Liver (tissue), 8 donors: ENCODE measurements at regions not wholly inside any gene's neighbourhood (a gene's known extent, or its start where the extent isn't known, plus 50 kb on each side); places are given as distances from the start of the nearest gene placed in this dataset.

Experiments
- DNase-seq: peaks from one replicate; pipeline ENCODE4 v3.0.0-alpha.2; 2017; ENCODE audit warnings: low spot score
- H3K27ac ChIP-seq, 2 donors: one replicate each; pipeline ENCODE4 v1.7.0; 2013; ENCODE audit warnings: inconsistent platforms in 2 of 2, low read length in 2 of 2, control low read depth in 1 of 2, low read depth in 1 of 2, mild to moderate bottlenecking in 1 of 2
- H3K27me3 ChIP-seq, 4 donors: one replicate each; pipeline versions ENCODE4 v1.6.1 to v1.7.0; 2013; ENCODE audit warnings: low read length in 3 of 4, inconsistent platforms in 1 of 4, mild to moderate bottlenecking in 1 of 4, moderate library complexity in 1 of 4; ENCODE audit not compliant: control insufficient read depth in 4 of 4, insufficient read depth in 4 of 4
- H3K36me3 ChIP-seq, 4 donors: one replicate each; pipeline versions ENCODE4 v1.6.1 to v1.7.0; 2013; ENCODE audit warnings: low read length in 3 of 4, mild to moderate bottlenecking in 3 of 4, low read depth in 1 of 4, moderate library complexity in 1 of 4; ENCODE audit not compliant: control insufficient read depth in 4 of 4, insufficient read depth in 3 of 4
- H3K4me1 ChIP-seq, 4 donors: one replicate each; pipeline versions ENCODE4 v1.6.1 to v1.7.0; 2013; ENCODE audit warnings: low read length in 3 of 4, mild to moderate bottlenecking in 3 of 4, moderate library complexity in 1 of 4; ENCODE audit not compliant: control insufficient read depth in 4 of 4, insufficient read depth in 4 of 4
- H3K4me3 ChIP-seq, 3 donors: one replicate each; pipeline versions ENCODE4 v1.6.1 to v1.7.0; 2013; ENCODE audit warnings: low read length in 3 of 3, control low read depth in 1 of 3, low read depth in 1 of 3, mild to moderate bottlenecking in 1 of 3
- H3K9ac ChIP-seq, 2 donors: one replicate each; pipeline ENCODE4 v1.7.0; 2013; ENCODE audit warnings: low read length in 2 of 2, mild to moderate bottlenecking in 2 of 2, moderate library complexity in 2 of 2, control low read depth in 1 of 2, low read depth in 1 of 2
- H3K9me3 ChIP-seq, 4 donors: one replicate each; pipeline versions ENCODE4 v1.6.1 to v1.7.0; 2013; ENCODE audit warnings: low read length in 3 of 4; ENCODE audit not compliant: control insufficient read depth in 4 of 4
- ATF3 ChIP-seq: IDR thresholded peaks from 2 replicates; pipeline ENCODE4 v1.6.1; 2016; ENCODE audit warnings: antibody characterized with exemption
- CTCF ChIP-seq: fragments of 150-350 bp; IDR thresholded peaks from 2 replicates; pipeline ENCODE4 v1.5.1; 2017; ENCODE audit warnings: improper control_type of control experiment, low read depth, low read length; ENCODE audit not compliant: missing input control
- EGR1 ChIP-seq, 2 donors: IDR thresholded peaks; 2 replicates each; pipeline ENCODE4 v1.6.1; 2016 to 2018; ENCODE audit warnings: antibody characterized with exemption in 2 of 2, low read depth in 2 of 2
- FOXA2 ChIP-seq: IDR thresholded peaks from 2 replicates; pipeline ENCODE4 v1.6.1; 2016; ENCODE audit warnings: antibody characterized with exemption
- MAX ChIP-seq: IDR thresholded peaks from 2 replicates; pipeline ENCODE4 v1.6.1; 2016; ENCODE audit warnings: antibody characterized with exemption
- NR2F2 ChIP-seq: IDR thresholded peaks from 2 replicates; pipeline ENCODE4 v1.6.1; 2016; ENCODE audit warnings: antibody characterized with exemption
- REST ChIP-seq: IDR thresholded peaks from 2 replicates; pipeline ENCODE4 v1.6.1; 2016; ENCODE audit warnings: antibody characterized with exemption, mild to moderate bottlenecking
- TAF1 ChIP-seq: conservative IDR thresholded peaks from 2 replicates; pipeline ENCODE4 v1.6.1; 2016; ENCODE audit warnings: antibody characterized with exemption, mild to moderate bottlenecking
- WGBS: extraction: QIAGEN DNeasy Blood & Tissue Kit; methylation state at CpG from one replicate; pipeline ENCODE4 v1.1.7; 2013; 5-methylcytosine and 5-hydroxymethylcytosine counted together
- TF ChIP-seq, protein P1 (sequence below): IDR thresholded peaks from 2 replicates; pipeline ENCODE4 v1.6.1; 2016; ENCODE audit warnings: antibody characterized with exemption
- donor health status: healthy.
- donor health status: healthy.
- donor health status: healthy.
- donor health status: healthy.
- donor health status: healthy.

DNA sequence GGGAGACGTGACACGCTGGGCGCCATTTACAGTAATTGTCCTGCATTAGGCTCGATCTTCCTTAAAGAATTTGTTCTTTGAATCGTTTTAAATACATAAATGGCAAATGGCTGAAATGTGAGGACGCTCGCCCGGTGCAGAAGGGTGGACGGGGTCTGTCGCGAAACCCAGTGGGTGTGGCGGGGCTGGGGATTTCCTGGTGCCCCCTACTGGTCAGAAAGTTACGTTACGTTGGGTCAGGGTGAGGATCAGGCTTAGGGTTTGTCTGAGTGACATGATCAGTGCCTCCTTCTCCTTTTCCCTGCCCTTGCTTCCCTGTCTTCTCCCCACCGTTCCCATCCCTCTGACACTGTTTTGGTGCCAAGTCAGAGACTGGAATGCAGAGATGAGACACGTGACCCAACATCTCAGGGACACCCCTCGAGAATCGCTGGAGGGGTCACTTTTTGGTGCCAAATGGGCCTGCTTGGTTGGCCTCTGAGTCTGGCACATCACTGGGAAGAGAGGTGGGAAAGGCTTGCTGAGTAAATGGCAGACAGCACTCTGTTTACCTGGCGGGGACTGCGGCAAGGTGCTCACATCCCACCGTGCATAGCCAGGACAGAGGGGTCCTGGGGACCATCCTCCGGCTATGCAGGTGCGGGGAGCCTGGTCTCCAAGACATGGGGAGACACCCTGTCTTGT, 1107.6 kb downstream of the BRD1 start (continued):
- TF ChIP-seq, protein P1, sequence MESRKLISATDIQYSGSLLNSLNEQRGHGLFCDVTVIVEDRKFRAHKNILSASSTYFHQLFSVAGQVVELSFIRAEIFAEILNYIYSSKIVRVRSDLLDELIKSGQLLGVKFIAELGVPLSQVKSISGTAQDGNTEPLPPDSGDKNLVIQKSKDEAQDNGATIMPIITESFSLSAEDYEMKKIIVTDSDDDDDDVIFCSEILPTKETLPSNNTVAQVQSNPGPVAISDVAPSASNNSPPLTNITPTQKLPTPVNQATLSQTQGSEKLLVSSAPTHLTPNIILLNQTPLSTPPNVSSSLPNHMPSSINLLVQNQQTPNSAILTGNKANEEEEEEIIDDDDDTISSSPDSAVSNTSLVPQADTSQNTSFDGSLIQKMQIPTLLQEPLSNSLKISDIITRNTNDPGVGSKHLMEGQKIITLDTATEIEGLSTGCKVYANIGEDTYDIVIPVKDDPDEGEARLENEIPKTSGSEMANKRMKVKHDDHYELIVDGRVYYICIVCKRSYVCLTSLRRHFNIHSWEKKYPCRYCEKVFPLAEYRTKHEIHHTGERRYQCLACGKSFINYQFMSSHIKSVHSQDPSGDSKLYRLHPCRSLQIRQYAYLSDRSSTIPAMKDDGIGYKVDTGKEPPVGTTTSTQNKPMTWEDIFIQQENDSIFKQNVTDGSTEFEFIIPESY, result no peak
- TF ChIP-seq MAX (no peak), ATF3 (no peak)

DNA sequence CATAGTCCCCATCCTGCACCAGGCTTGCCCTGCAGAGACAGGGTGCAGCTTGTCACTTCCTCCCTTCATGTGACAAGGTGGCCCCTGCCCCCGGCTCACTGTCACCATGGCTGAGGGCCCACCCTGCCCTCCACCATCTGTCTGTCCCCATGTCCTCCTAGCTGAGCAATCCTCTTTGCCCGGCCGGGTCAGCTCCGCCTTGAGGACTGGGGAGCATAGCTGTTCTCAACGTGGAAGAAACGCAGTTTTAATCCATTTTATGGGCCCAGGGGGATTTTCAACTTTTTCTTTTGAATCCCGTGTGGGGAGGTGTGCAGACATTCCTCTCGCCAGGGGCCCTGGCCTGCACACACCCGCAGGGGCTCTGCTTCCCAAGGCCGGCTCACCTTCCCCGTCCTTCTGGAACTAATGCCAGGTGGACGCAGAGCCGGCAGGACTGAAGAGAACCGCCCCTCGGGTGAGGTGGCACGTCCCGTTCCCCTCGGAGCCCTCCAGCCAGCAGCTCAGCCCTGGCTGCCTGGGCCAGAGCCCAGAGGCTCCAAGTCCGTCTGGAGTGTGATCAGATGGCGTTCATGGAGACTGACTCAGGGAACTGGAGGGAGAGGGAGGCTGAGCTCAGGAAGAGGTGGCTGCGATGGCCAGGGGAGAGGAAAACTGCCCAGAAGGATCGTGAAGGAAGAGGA, 1108.7 kb downstream of the BRD1 start:
- TF ChIP-seq FOXA2 (no peak), REST (no peak), ATF3 (no peak), MAX (no peak), CTCF (no peak), NR2F2 (no peak), TAF1 (no peak), EGR1 (IDR thresholded peaks at IDR 0.05; ENCODE audit: low read depth in 2 of 2) (no peak)
- Histone ChIP-seq H3K27ac (no peak overlapping the region), H3K4me3 (no peak overlapping the region), H3K27me3 (no peaks in the 10 kb centered on the region), H3K9ac (no peak overlapping the region), H3K9me3 (no peaks in the 10 kb centered on the region), H3K36me3 (no peaks in the 10 kb centered on the region), H3K4me1 (no peaks in the 10 kb centered on the region)
- WGBS, result 80% methylated on average over 22 of the region's 22 CpGs
- DNase-seq, result no peak
